K562 (cell line): ENCODE measurements at regions not wholly inside any gene's neighbourhood (a gene's known extent, or its start where the extent isn't known, plus 50 kb on each side); places are given as distances from the start of the nearest gene placed in this dataset.

Experiments
- ATAC-seq: fragments of 200-7000 bp; cut with Tn5 transposase; 3 replicates; pipeline ENCODE4 v1.9.1; 2020; ENCODE audit warnings: moderate library complexity
- BruUV-seq: library from RNA; stranded (reverse); fragments of 400-500 nt; replicated peaks from 2 replicates; lab custom pipeline; 2021; lab: Mats Ljungman, UMichigan
- CTCF ChIA-PET: fragments of 300-600 bp; formaldehyde crosslinking; extraction: SDS; loops from one replicate; lab custom pipeline; 2021; ENCODE audit warnings: low intra/inter-chr PET ratio; lab: Yijun Ruan, JAX
- POLR2A ChIA-PET: fragments of 300-600, 350-650 bp; sonication (Branson Sonifier 250); formaldehyde crosslinking; extraction: SDS; loops from one replicate; lab custom pipeline; 2021; ENCODE audit warnings: antibody characterized with exemption, inconsistent platforms; lab: Yijun Ruan, JAX
- DNase-seq, 4 experiments: peaks; one replicate each; pipeline versions ENCODE4 v3.0.0 to v3.0.0-alpha.2; 2011 to 2018; ENCODE audit warnings: low spot score in 3 of 4, mixed read lengths in 3 of 4; ENCODE audit errors: extremely low read depth in 1 of 4
- FAIRE-seq: peaks from 2 replicates; lab custom pipeline; 2011; peaks lifted over from hg19 to GRCh38; lab: Jason Lieb, UNC
- H2AFZ ChIP-seq: 2 replicates; pipeline ENCODE4 v1.6.0; 2011; ENCODE audit warnings: low read depth, low read length, control low read depth, inconsistent platforms
- H3K27ac ChIP-seq: fragments of 200-600 bp; 3 replicates; pipeline ENCODE4 v1.8.0; 2011; ENCODE audit warnings: low read depth, mild to moderate bottlenecking, control low read depth, inconsistent platforms, low read length, moderate library complexity, mixed read lengths; ENCODE audit errors: extremely low read depth
- H3K27me3 ChIP-seq, 2 experiments: fragments of 300-600 bp in 1 of 2; 2 replicates in 1 of 2; 3 replicates in 1 of 2; pipeline versions ENCODE4 v1.6.0 to v1.8.0; 2011; ENCODE audit warnings: inconsistent platforms in 2 of 2, low read length in 2 of 2, mild to moderate bottlenecking in 1 of 2, mixed read lengths in 1 of 2, moderate library complexity in 1 of 2; ENCODE audit not compliant: control insufficient read depth in 2 of 2, insufficient read depth in 2 of 2
- H3K36me3 ChIP-seq: fragments of 300-600 bp; 3 replicates; pipeline ENCODE4 v1.8.0; 2011; ENCODE audit warnings: mild to moderate bottlenecking, low read length, inconsistent platforms; ENCODE audit not compliant: control insufficient read depth, insufficient read depth
- H3K4me1 ChIP-seq, 2 experiments: fragments of 200-600 bp in 1 of 2; replicated peaks in 1 of 2; 2 replicates in 1 of 2; 3 replicates in 1 of 2; pipeline versions ENCODE4 v1.5.1 to v1.8.0; 2011; ENCODE audit warnings: inconsistent platforms in 2 of 2, low read length in 2 of 2, mild to moderate bottlenecking in 1 of 2, mixed read lengths in 1 of 2, moderate library complexity in 1 of 2; ENCODE audit not compliant: control insufficient read depth in 2 of 2, insufficient read depth in 2 of 2
- H3K4me2 ChIP-seq: 2 replicates; pipeline ENCODE4 v1.6.1; 2011; ENCODE audit warnings: low read length, control low read depth, inconsistent platforms, mixed read lengths; ENCODE audit not compliant: insufficient read depth
- H3K4me3 ChIP-seq: fragments of 200-600 bp; sonication (generic), shearing (Covaris generic); 2 replicates; pipeline ENCODE4 v1.5.1; 2016; ENCODE audit warnings: control low read depth, inconsistent platforms
- H3K79me2 ChIP-seq: fragments of 200-600 bp; 3 replicates; pipeline ENCODE4 v1.8.0; 2011; ENCODE audit warnings: low read length, inconsistent platforms; ENCODE audit not compliant: control insufficient read depth, insufficient read depth
- H3K9ac ChIP-seq, 2 experiments: 2 replicates each; pipeline versions ENCODE4 v1.6.0 to v1.6.1; 2011; ENCODE audit warnings: low read depth in 2 of 2, low read length in 2 of 2, control low read depth in 1 of 2, inconsistent platforms in 1 of 2, mild to moderate bottlenecking in 1 of 2, mixed read lengths in 1 of 2; ENCODE audit not compliant: insufficient read depth in 1 of 2
- H3K9me1 ChIP-seq: one replicate; pipeline ENCODE4 v1.6.0; 2011; ENCODE audit warnings: inconsistent platforms, mild to moderate bottlenecking, low read length, moderate library complexity; ENCODE audit not compliant: control insufficient read depth, insufficient read depth
- H3K9me3 ChIP-seq: replicated peaks from 2 replicates; pipeline ENCODE4 v1.5.1; 2011; ENCODE audit warnings: low read depth, low read length, inconsistent platforms; ENCODE audit not compliant: control insufficient read depth, insufficient read depth
- H4K20me1 ChIP-seq: replicated peaks from 2 replicates; pipeline ENCODE4 v1.6.1; 2011; ENCODE audit warnings: low read length, inconsistent platforms, mixed read lengths; ENCODE audit not compliant: control insufficient read depth, insufficient read depth
- EZH2 ChIP-seq: IDR thresholded peaks from 2 replicates; pipeline ENCODE4 v1.6.1; 2012; ENCODE audit warnings: low read depth, mild to moderate bottlenecking, inconsistent platforms, low read length, borderline replicate concordance
- FOXK2 ChIP-seq, 2 experiments: fragments of 450-650 bp; IDR thresholded peaks in 1 of 2; conservative IDR thresholded peaks in 1 of 2; 2 replicates each; pipeline ENCODE4 v1.6.1; 2016; ENCODE audit warnings: low read depth in 2 of 2, mild to moderate bottlenecking in 1 of 2
- HLTF ChIP-seq: fragments of 450-650 bp; IDR thresholded peaks from 2 replicates; pipeline ENCODE4 v1.6.1; 2016
- PCBP1 ChIP-seq: fragments of 200-400 bp; formaldehyde crosslinking; IDR thresholded peaks from 2 replicates; pipeline ENCODE4 v1.6.1; 2018; ENCODE audit warnings: mild to moderate bottlenecking, low read depth, low read length; ENCODE audit not compliant: poor library complexity, severe bottlenecking
- POLR2AphosphoS2 ChIP-seq: IDR thresholded peaks from 2 replicates; pipeline ENCODE4 v1.6.1; 2012; ENCODE audit warnings: low read length, improper control_type of control experiment
- SAFB ChIP-seq: fragments of 200-400 bp; formaldehyde crosslinking; IDR thresholded peaks from 2 replicates; pipeline ENCODE4 v1.6.1; 2017; ENCODE audit warnings: low read depth, low read length, borderline replicate concordance
- TEAD2 ChIP-seq: fragments of 450-650 bp; IDR thresholded peaks from 2 replicates; pipeline ENCODE4 v1.6.1; 2016; ENCODE audit warnings: missing genetic modification characterization, control low read depth, missing compliant biosample characterization
- TEAD4 ChIP-seq, 2 experiments: sonication (generic) in 1 of 2; formaldehyde crosslinking in 1 of 2; IDR thresholded peaks; 2 replicates each; pipeline versions ENCODE4 v1.6.1 to v1.8.0; 2012 to 2022; ENCODE audit warnings: borderline replicate concordance in 1 of 2, inconsistent platforms in 1 of 2, low read length in 1 of 2, mild to moderate bottlenecking in 1 of 2, missing genetic modification reagents in 1 of 2
- U2AF1 ChIP-seq: fragments of 200-400 bp; formaldehyde crosslinking; optimal IDR thresholded peaks from 2 replicates; pipeline ENCODE3; 2017; ENCODE audit warnings: mild to moderate bottlenecking, low read depth, low read length, moderate library complexity
- ZNF316 ChIP-seq: fragments of 450-650 bp; IDR thresholded peaks from 2 replicates; pipeline ENCODE4 v1.6.1; 2016
- WGBS: fragments of 100-300 bp; shearing (Covaris generic); methylation state at CpG from one replicate; pipeline ENCODE4 v1.1.6; 2016; ENCODE audit warnings: low coverage, mixed read lengths; ENCODE audit not compliant: insufficient coverage; ENCODE audit errors: missing lambda C conversion rate; 5-methylcytosine and 5-hydroxymethylcytosine counted together
- in situ Hi-C: fragments of 300-500 bp; cut with MboI; formaldehyde crosslinking; loops from 4 replicates; pipeline ENCODE4 v1.15.0; 2018; ENCODE audit warnings: inconsistent platforms, mixed read lengths
- intact Hi-C: fragments of 100-400 bp; cut with micrococcal nuclease; formaldehyde crosslinking; loops from 2 replicates; pipeline ENCODE4 v1.14.2; 2022
- TF ChIP-seq, protein P1 (sequence below), 2 experiments: fragments of 450-650 bp in 1 of 2; sonication (generic) in 1 of 2; formaldehyde crosslinking; conservative IDR thresholded peaks; 2 replicates each; pipeline versions ENCODE4 v1.4.0 to v1.8.1; 2020 to 2022; ENCODE audit warnings: mild to moderate bottlenecking in 1 of 2, missing genetic modification reagents in 1 of 2
- TF ChIP-seq, protein P2 (sequence below), 3 experiments: fragments of 200-800 bp in 1 of 3; sonication (Bioruptor generic) in 1 of 3; sonication (generic) in 1 of 3; formaldehyde crosslinking in 1 of 3; IDR thresholded peaks; 2 replicates each; pipeline versions ENCODE4 v1.6.1 to v1.8.0; 2016 to 2022; ENCODE audit warnings: mild to moderate bottlenecking in 2 of 3, missing compliant biosample characterization in 2 of 3, missing genetic modification characterization in 2 of 3, missing genetic modification reagents in 1 of 3
- TF ChIP-seq, protein P3 (sequence below): fragments of 450-650 bp; formaldehyde crosslinking; IDR thresholded peaks from 2 replicates; pipeline ENCODE4 v1.4.0; 2020; ENCODE audit warnings: mild to moderate bottlenecking, mixed read lengths
- TF ChIP-seq, protein P4 (sequence below): IDR thresholded peaks from 2 replicates; pipeline ENCODE4 v1.6.1; 2012; ENCODE audit warnings: low read depth, low read length, improper control_type of control experiment, borderline replicate concordance

DNA sequence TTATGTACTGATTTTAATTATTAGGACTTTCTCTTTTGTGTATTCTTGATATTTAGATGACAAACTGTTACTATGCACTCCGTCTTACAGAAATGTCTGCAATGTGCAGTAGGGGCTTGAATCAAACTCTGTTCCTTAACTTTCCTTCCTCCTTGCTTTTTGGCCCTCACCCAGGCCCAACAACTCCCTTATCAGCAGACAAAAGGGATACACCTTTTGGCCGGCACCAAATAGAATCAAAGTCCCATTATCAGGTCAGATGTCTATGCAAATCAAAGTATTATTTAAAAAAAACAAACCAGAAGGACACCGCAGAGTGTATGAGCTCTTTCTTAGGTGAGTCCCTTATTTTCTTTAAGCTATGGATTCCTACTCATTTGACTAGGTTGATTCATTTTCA lies 116.3 kb upstream of the SERPINE2 start:
- no peak for ATAC-seq
- no peak for TF ChIP-seq TEAD4 (IDR thresholded peaks at IDR 0.05; ENCODE audit: low read length)
- TF ChIP-seq TEAD4 (CRISPR knock-in tag; IDR thresholded peaks at IDR 0.05; ENCODE audit: borderline replicate concordance), result no peak
- no peak for TF ChIP-seq SAFB
- TF ChIP-seq POLR2AphosphoS2, result no peak
- no peak for TF ChIP-seq TEAD2 (tag)
- no peak for TF ChIP-seq EZH2
- TF ChIP-seq, protein P1, sequence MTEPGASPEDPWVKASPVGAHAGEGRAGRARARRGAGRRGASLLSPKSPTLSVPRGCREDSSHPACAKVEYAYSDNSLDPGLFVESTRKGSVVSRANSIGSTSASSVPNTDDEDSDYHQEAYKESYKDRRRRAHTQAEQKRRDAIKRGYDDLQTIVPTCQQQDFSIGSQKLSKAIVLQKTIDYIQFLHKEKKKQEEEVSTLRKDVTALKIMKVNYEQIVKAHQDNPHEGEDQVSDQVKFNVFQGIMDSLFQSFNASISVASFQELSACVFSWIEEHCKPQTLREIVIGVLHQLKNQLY (CRISPR knock-in tag; conservative IDR thresholded peaks at IDR 0.05), result no peak
- TF ChIP-seq PCBP1, result no peak
- TF ChIP-seq, protein P2, sequence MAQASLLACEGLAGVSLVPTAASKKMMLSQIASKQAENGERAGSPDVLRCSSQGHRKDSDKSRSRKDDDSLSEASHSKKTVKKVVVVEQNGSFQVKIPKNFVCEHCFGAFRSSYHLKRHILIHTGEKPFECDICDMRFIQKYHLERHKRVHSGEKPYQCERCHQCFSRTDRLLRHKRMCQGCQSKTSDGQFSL (CRISPR knock-in tag; IDR thresholded peaks at IDR 0.05), result no peak
- TF ChIP-seq, protein P2 (tag; IDR thresholded peaks at IDR 0.05), result no peak
- TF ChIP-seq, protein P3, sequence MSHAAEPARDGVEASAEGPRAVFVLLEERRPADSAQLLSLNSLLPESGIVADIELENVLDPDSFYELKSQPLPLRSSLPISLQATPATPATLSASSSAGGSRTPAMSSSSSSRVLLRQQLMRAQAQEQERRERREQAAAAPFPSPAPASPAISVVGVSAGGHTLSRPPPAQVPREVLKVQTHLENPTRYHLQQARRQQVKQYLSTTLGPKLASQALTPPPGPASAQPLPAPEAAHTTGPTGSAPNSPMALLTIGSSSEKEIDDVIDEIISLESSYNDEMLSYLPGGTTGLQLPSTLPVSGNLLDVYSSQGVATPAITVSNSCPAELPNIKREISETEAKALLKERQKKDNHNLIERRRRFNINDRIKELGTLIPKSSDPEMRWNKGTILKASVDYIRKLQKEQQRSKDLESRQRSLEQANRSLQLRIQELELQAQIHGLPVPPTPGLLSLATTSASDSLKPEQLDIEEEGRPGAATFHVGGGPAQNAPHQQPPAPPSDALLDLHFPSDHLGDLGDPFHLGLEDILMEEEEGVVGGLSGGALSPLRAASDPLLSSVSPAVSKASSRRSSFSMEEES (CRISPR knock-in tag), result no peak
- no peak for TF ChIP-seq FOXK2 (conservative IDR thresholded peaks at IDR 0.05 in 1 of 2, IDR thresholded peaks at IDR 0.05 in 1 of 2; ENCODE audit: low read depth in 2 of 2)
- TF ChIP-seq, protein P4, sequence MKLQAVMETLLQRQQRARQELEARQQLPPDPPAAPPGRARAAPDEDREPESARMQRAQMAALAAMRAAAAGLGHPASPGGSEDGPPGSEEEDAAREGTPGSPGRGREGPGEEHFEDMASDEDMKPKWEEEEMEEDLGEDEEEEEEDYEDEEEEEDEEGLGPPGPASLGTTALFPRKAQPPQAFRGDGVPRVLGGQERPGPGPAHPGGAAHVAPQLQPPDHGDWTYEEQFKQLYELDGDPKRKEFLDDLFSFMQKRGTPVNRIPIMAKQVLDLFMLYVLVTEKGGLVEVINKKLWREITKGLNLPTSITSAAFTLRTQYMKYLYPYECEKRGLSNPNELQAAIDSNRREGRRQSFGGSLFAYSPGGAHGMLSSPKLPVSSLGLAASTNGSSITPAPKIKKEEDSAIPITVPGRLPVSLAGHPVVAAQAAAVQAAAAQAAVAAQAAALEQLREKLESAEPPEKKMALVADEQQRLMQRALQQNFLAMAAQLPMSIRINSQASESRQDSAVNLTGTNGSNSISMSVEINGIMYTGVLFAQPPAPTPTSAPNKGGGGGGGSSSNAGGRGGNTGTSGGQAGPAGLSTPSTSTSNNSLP, result no peak
- no peak for TF ChIP-seq HLTF
- TF ChIP-seq U2AF1, result no peak
- no peak for TF ChIP-seq ZNF316
- ChIA-PET CTCF (no interaction called here), POLR2A (no interaction called here)
- in situ Hi-C loops (no loop called here), intact Hi-C loops (no loop called here)
- no peak overlapping the region for H3K4me2 ChIP-seq
- no peak overlapping the region for H3K9ac ChIP-seq
- no peak for DNase-seq
- H3K27ac ChIP-seq, result no peak overlapping the region
- H2AFZ ChIP-seq, result no peak overlapping the region
- no peak for FAIRE-seq
- 0% methylated on average over 3 of the region's 3 CpGs for WGBS
- no peak overlapping the region for H3K4me3 ChIP-seq
- no peaks in the 10 kb centered on the region for H3K9me1 ChIP-seq
- H3K27me3 ChIP-seq, result no peaks in the 10 kb centered on the region
- BruUV-seq, result no TSS peak
- H3K4me1 ChIP-seq, result no peaks in the 10 kb centered on the region
- no peaks in the 10 kb centered on the region for H4K20me1 ChIP-seq
- H3K36me3 ChIP-seq, result no peaks in the 10 kb centered on the region
- H3K79me2 ChIP-seq, result no peaks in the 10 kb centered on the region
- no peaks in the 10 kb centered on the region for H3K9me3 ChIP-seq
